ENCODE measurements at regions not wholly inside any gene's neighbourhood (a gene's known extent, or its start where the extent isn't known, plus 50 kb on each side); places are given as distances from the start of the nearest gene placed in this dataset.

DNA sequence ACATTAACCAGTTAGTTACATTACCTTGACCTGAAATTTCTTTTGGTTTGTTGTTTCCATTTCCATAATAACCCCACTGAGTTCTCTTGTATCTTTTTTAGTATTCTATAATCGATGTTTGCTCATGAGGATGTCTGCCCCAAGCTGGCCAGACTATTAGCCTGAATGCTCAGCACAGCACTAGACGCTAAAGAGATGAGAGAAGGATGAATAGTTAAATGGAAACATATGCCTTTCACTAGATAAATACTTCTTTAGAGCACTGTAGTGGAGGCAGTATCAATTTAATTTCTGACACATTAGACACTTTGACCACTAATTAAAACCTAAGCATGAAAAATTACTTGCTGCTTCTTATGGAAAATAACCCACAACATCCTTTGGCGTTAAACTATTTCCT, 654.9 kb upstream of the KCNMB2 start:
- Histone ChIP-seq H2AFZ (ENCODE audit: insufficient read depth, low read depth, low read length, poor library complexity, severe bottlenecking) (no peak overlapping the region), H3K4me1 (ENCODE audit: control insufficient read depth in 2 of 2, insufficient read depth in 2 of 2, low read length in 2 of 2) (peaks cover 4% of the 10 kb centered on the region in 2 donors), H3K27ac (ENCODE audit: low read length in 2 of 2) (no peak overlapping the region), H3K4me3 (ENCODE audit: control extremely low read depth in 1 of 5, extremely low read depth in 1 of 5, insufficient read depth in 1 of 5, low read depth in 2 of 5, low read length in 4 of 5) (no peak overlapping the region), H4K20me1 (ENCODE audit: control insufficient read depth, insufficient read depth, low read length, poor library complexity, severe bottlenecking) (no peaks in the 10 kb centered on the region), H3K79me2 (ENCODE audit: control insufficient read depth, insufficient read depth, low read length) (no peaks in the 10 kb centered on the region), H3K9me3 (ENCODE audit: control extremely low read depth in 1 of 3, control insufficient read depth in 2 of 3, insufficient read depth in 1 of 3, low read length in 2 of 3) (no peaks in the 10 kb centered on the region), H3K4me2 (replicated peaks; ENCODE audit: low read depth, low read length, poor library complexity, severe bottlenecking) (no peak overlapping the region), H3K9ac (ENCODE audit: low read length) (no peak overlapping the region), H3K27me3 (replicated peaks in 1 of 4; ENCODE audit: control extremely low read depth in 1 of 4, control insufficient read depth in 3 of 4, insufficient read depth in 4 of 4, low read length in 3 of 4) (no peaks in the 10 kb centered on the region), H3K36me3 (replicated peaks in 1 of 2; ENCODE audit: control extremely low read depth in 1 of 2, control insufficient read depth in 1 of 2, extremely low read depth in 1 of 2, insufficient read depth in 2 of 2, low read length in 1 of 2) (no peaks in the 10 kb centered on the region)
- WGBS (ENCODE audit: insufficient coverage): no CpG with 5 or more reads among the region's 3 CpGs
- Mint-ChIP-seq H3K27ac (no peak overlapping the region), H3K4me1 (peaks cover 12% of the 10 kb centered on the region), H3K4me3 (no peak overlapping the region), H3K27me3 (no peaks in the 10 kb centered on the region), H3K9me3 (ENCODE audit: insufficient read depth) (no peaks in the 10 kb centered on the region)
- intact Hi-C loops (cut with micrococcal nuclease): no loop called here
- CTCF ChIA-PET: no interaction called here
- POLR2A ChIA-PET: no interaction called here
- TF ChIP-seq, protein P1, sequence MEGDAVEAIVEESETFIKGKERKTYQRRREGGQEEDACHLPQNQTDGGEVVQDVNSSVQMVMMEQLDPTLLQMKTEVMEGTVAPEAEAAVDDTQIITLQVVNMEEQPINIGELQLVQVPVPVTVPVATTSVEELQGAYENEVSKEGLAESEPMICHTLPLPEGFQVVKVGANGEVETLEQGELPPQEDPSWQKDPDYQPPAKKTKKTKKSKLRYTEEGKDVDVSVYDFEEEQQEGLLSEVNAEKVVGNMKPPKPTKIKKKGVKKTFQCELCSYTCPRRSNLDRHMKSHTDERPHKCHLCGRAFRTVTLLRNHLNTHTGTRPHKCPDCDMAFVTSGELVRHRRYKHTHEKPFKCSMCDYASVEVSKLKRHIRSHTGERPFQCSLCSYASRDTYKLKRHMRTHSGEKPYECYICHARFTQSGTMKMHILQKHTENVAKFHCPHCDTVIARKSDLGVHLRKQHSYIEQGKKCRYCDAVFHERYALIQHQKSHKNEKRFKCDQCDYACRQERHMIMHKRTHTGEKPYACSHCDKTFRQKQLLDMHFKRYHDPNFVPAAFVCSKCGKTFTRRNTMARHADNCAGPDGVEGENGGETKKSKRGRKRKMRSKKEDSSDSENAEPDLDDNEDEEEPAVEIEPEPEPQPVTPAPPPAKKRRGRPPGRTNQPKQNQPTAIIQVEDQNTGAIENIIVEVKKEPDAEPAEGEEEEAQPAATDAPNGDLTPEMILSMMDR (IDR thresholded peaks at IDR 0.05): no peak
- TF ChIP-seq EZH2 (IDR thresholded peaks at IDR 0.05; ENCODE audit: borderline replicate concordance, insufficient read depth, low read depth, low read length, poor library complexity, severe bottlenecking): no peak
- ATAC-seq (ENCODE audit: low read depth) (no peak), DNase-seq (no peak)

DNA sequence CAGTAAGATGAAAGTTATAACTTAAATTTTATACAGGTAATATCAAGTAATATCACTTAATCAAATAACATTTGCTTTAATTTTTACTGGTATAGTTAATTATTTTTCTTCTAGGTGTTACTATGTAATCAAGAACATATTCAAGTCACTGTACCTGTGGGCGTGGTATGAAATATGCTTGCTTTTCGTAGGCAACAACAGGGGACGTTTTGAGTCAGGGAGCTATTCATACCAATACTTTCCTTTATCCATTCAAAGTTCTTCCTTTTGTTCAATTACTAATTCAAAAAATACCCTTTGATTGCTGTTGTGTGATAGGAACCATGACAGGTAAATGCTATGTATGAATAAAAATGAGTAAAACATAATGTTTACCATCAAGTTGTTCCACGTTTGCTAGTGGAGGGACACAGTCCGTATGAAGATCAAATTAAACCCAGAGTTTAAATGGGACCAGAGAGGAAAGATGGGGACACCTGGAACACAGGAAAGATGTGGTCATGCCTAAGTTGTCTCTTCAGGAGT, 654.0 kb upstream of the KCNMB2 start:
- Histone ChIP-seq H3K36me3 (replicated peaks in 1 of 2; ENCODE audit: control extremely low read depth in 1 of 2, control insufficient read depth in 1 of 2, extremely low read depth in 1 of 2, insufficient read depth in 2 of 2, low read length in 1 of 2) (no peaks in the 10 kb centered on the region), H3K27ac (ENCODE audit: low read length in 2 of 2) (no peak overlapping the region), H3K9me3 (ENCODE audit: control extremely low read depth in 1 of 3, control insufficient read depth in 2 of 3, insufficient read depth in 1 of 3, low read length in 2 of 3) (no peaks in the 10 kb centered on the region), H3K27me3 (replicated peaks in 1 of 4; ENCODE audit: control extremely low read depth in 1 of 4, control insufficient read depth in 3 of 4, insufficient read depth in 4 of 4, low read length in 3 of 4) (no peaks in the 10 kb centered on the region), H3K4me1 (ENCODE audit: control insufficient read depth in 2 of 2, insufficient read depth in 2 of 2, low read length in 2 of 2) (peaks cover 4% of the 10 kb centered on the region in 2 donors), H3K79me2 (ENCODE audit: control insufficient read depth, insufficient read depth, low read length) (no peaks in the 10 kb centered on the region), H2AFZ (ENCODE audit: insufficient read depth, low read depth, low read length, poor library complexity, severe bottlenecking) (no peak overlapping the region), H4K20me1 (ENCODE audit: control insufficient read depth, insufficient read depth, low read length, poor library complexity, severe bottlenecking) (no peaks in the 10 kb centered on the region), H3K4me2 (replicated peaks; ENCODE audit: low read depth, low read length, poor library complexity, severe bottlenecking) (no peak overlapping the region), H3K9ac (ENCODE audit: low read length) (no peak overlapping the region), H3K4me3 (ENCODE audit: control extremely low read depth in 1 of 5, extremely low read depth in 1 of 5, insufficient read depth in 1 of 5, low read depth in 2 of 5, low read length in 4 of 5) (no peak overlapping the region)
- H3K4me1 Mint-ChIP-seq: peaks cover 12% of the 10 kb centered on the region
- TF ChIP-seq, protein P1 (IDR thresholded peaks at IDR 0.05): no peak
- TF ChIP-seq EZH2 (IDR thresholded peaks at IDR 0.05; ENCODE audit: borderline replicate concordance, insufficient read depth, low read depth, low read length, poor library complexity, severe bottlenecking): no peak
- CTCF ChIA-PET: no interaction called here
- POLR2A ChIA-PET: no interaction called here
- DNase-seq: no peak
- no peak overlapping the region for H3K27ac Mint-ChIP-seq
- intact Hi-C loops (cut with micrococcal nuclease): no loop called here
- ATAC-seq (ENCODE audit: low read depth): no peak
- WGBS (ENCODE audit: insufficient coverage): no CpG with 5 or more reads among the region's 5 CpGs
- no peaks in the 10 kb centered on the region for H3K9me3 Mint-ChIP-seq (ENCODE audit: insufficient read depth)
- H3K4me3 Mint-ChIP-seq: no peak overlapping the region
- H3K27me3 Mint-ChIP-seq: no peaks in the 10 kb centered on the region
